Urinary bladder (tissue), 3 donors: ENCODE measurements at regions not wholly inside any gene's neighbourhood (a gene's known extent, or its start where the extent isn't known, plus 50 kb on each side); places are given as distances from the start of the nearest gene placed in this dataset.

ENCODE experiments used
- DNase-seq: peaks from one replicate; pipeline ENCODE4 v3.0.0-alpha.2; 2015; ENCODE audit errors: extremely low spot score
- H3K27ac ChIP-seq: one replicate; pipeline ENCODE4 v1.5.1; 2013; ENCODE audit warnings: low read depth, mild to moderate bottlenecking, moderate library complexity
- H3K36me3 ChIP-seq: one replicate; pipeline ENCODE4 v1.6.1; 2013; ENCODE audit warnings: mild to moderate bottlenecking, moderate library complexity; ENCODE audit not compliant: insufficient read depth
- H3K4me1 ChIP-seq: one replicate; pipeline ENCODE4 v1.6.1; 2013; ENCODE audit warnings: mild to moderate bottlenecking, moderate library complexity; ENCODE audit not compliant: insufficient read depth
- H3K4me3 ChIP-seq: one replicate; pipeline ENCODE4 v1.5.1; 2013; ENCODE audit warnings: low read depth, low read length
- WGBS: extraction: QIAGEN DNeasy Blood & Tissue Kit; methylation state at CpG from one replicate; pipeline ENCODE4 v1.1.7; 2013; 5-methylcytosine and 5-hydroxymethylcytosine counted together
- donor health status: healthy with polysubstance abuse.
- donor health status: healthy.

- no peak overlapping the region for H3K27ac ChIP-seq
- 35% methylated on average over 18 of the region's 18 CpGs for WGBS
- DNase-seq, result no peak
- H3K4me1 ChIP-seq, result no peaks in the 10 kb centered on the region
- H3K36me3 ChIP-seq, result no peaks in the 10 kb centered on the region
- H3K4me3 ChIP-seq, result no peak overlapping the region
These were observed 123.2 kb upstream of the LHX1 start for GRCh38 chr17:36813957-36814563.

GRCh38 chr17:36814958-36815357, 122.3 kb upstream of the LHX1 start:
- no peak overlapping the region for H3K27ac ChIP-seq
- no peak for DNase-seq
- WGBS, result 72% methylated on average over 7 of the region's 7 CpGs

GRCh38 chr17:36816214-36816906, 120.9 kb upstream of the LHX1 start:
- DNase-seq, result no peak
- 55% methylated on average over 17 of the region's 17 CpGs for WGBS
- no peak overlapping the region for H3K27ac ChIP-seq
- no peaks in the 10 kb centered on the region for H3K36me3 ChIP-seq
- H3K4me3 ChIP-seq, result no peak overlapping the region
- no peaks in the 10 kb centered on the region for H3K4me1 ChIP-seq

More at GRCh38 chr17:36814958-36815357, 122.3 kb upstream of the LHX1 start:
- H3K4me1 ChIP-seq, result no peaks in the 10 kb centered on the region
- H3K36me3 ChIP-seq, result no peaks in the 10 kb centered on the region
- no peak overlapping the region for H3K4me3 ChIP-seq

GRCh38 chr17:36816907-36817288, 120.4 kb upstream of the LHX1 start:
- no peak overlapping the region for H3K4me3 ChIP-seq
- DNase-seq, result no peak
- no peaks in the 10 kb centered on the region for H3K36me3 ChIP-seq
- H3K4me1 ChIP-seq, result no peaks in the 10 kb centered on the region
- H3K27ac ChIP-seq, result no peak overlapping the region
- 86% methylated on average over 15 of the region's 15 CpGs for WGBS

GRCh38 chr17:36817483-36818048, 119.7 kb upstream of the LHX1 start:
- no peak for DNase-seq
- Histone ChIP-seq H3K4me3 (no peak overlapping the region), H3K36me3 (no peaks in the 10 kb centered on the region), H3K4me1 (no peaks in the 10 kb centered on the region), H3K27ac (no peak overlapping the region)
- 68% methylated on average over 5 of the region's 5 CpGs for WGBS

- Histone ChIP-seq H3K27ac (no peak overlapping the region), H3K36me3 (no peaks in the 10 kb centered on the region), H3K4me1 (no peaks in the 10 kb centered on the region), H3K4me3 (no peak overlapping the region)
- 62% methylated on average over 9 of the region's 9 CpGs for WGBS
- no peak for DNase-seq
These were observed 119.0 kb upstream of the LHX1 start for GRCh38 chr17:36818134-36818825.

- Histone ChIP-seq H3K4me1 (no peaks in the 10 kb centered on the region), H3K27ac (no peak overlapping the region), H3K36me3 (no peaks in the 10 kb centered on the region), H3K4me3 (no peak overlapping the region)
- 68% methylated on average over 12 of the region's 12 CpGs for WGBS
- no peak for DNase-seq
These were observed 113.2 kb upstream of the LHX1 start for GRCh38 chr17:36823850-36824677.

- Histone ChIP-seq H3K27ac (no peak overlapping the region), H3K36me3 (no peaks in the 10 kb centered on the region), H3K4me3 (no peak overlapping the region), H3K4me1 (no peaks in the 10 kb centered on the region)
- 68% methylated on average over 5 of the region's 5 CpGs for WGBS
- DNase-seq, result no peak
These were observed 112.6 kb upstream of the LHX1 start for GRCh38 chr17:36824678-36825101.

GRCh38 chr17:36825113-36825512, 112.2 kb upstream of the LHX1 start:
- 96% methylated on average over 2 of the region's 2 CpGs for WGBS
- no peak overlapping the region for H3K27ac ChIP-seq
- H3K4me1 ChIP-seq, result no peaks in the 10 kb centered on the region
- no peaks in the 10 kb centered on the region for H3K36me3 ChIP-seq
- no peak for DNase-seq
- no peak overlapping the region for H3K4me3 ChIP-seq

- no peaks in the 10 kb centered on the region for H3K36me3 ChIP-seq
- WGBS, result 63% methylated on average over 8 of the region's 8 CpGs
- no peak overlapping the region for H3K27ac ChIP-seq
- DNase-seq, result no peak
- H3K4me1 ChIP-seq, result no peaks in the 10 kb centered on the region
- H3K4me3 ChIP-seq, result no peak overlapping the region
These were observed 111.8 kb upstream of the LHX1 start for GRCh38 chr17:36825521-36825920.

- DNase-seq, result no peak
- Histone ChIP-seq H3K36me3 (no peaks in the 10 kb centered on the region), H3K4me3 (no peak overlapping the region), H3K4me1 (no peaks in the 10 kb centered on the region), H3K27ac (no peak overlapping the region)
- 28% methylated on average over 9 of the region's 9 CpGs for WGBS
These were observed 111.3 kb upstream of the LHX1 start for GRCh38 chr17:36825951-36826350.

- Histone ChIP-seq H3K4me1 (no peaks in the 10 kb centered on the region), H3K36me3 (no peaks in the 10 kb centered on the region), H3K4me3 (no peak overlapping the region), H3K27ac (no peak overlapping the region)
- DNase-seq, result no peak
- 18% methylated on average over 10 of the region's 10 CpGs for WGBS
These were observed 110.2 kb upstream of the LHX1 start for GRCh38 chr17:36827081-36827480.

GRCh38 chr17:36829676-36830075, 107.6 kb upstream of the LHX1 start:
- no peak overlapping the region for H3K27ac ChIP-seq
- no peaks in the 10 kb centered on the region for H3K4me1 ChIP-seq
- DNase-seq, result no peak
- H3K36me3 ChIP-seq, result no peaks in the 10 kb centered on the region
- 77% methylated on average over 5 of the region's 5 CpGs for WGBS
- no peak overlapping the region for H3K4me3 ChIP-seq
